ENCODE measurements at regions not wholly inside any gene's neighbourhood (a gene's known extent, or its start where the extent isn't known, plus 50 kb on each side); places are given as distances from the start of the nearest gene placed in this dataset.
"Not testable (repeated sequence)": the region's sequence is repeated elsewhere in the genome, so short reads cannot be mapped to it uniquely, and the experiment has no call there.

DNA sequence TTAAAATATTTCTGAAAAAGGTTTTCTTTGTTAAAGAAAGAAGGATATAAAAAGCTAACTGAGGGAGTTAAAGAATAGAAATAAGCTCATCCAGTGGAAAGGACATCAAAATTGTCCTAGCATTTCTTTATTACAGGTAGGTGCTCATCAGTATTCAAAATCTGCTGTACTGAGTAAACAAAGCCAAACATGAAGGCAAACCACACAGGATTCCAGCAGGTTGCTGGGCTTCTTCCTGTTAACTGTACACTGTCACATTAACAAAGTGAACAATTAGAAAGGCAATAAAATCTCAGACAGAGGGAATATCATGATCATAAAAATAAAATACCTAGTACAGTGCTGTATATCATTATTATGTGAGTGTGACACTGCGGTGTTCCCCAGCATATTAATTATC is 1541.0 kb downstream of the SLITRK5 start:
- DNase-seq (no peak), ATAC-seq (no peak)
- no peak overlapping the region for H3K4me3 ChIP-seq
- TF ChIP-seq CTCF (IDR thresholded peaks at IDR 0.05) = no peak
- H3K4me1 ChIP-seq (ENCODE audit: low read depth) = no peaks in the 10 kb centered on the region
- no peaks in the 10 kb centered on the region for H3K36me3 ChIP-seq (ENCODE audit: low read depth)
- peaks cover 4% of the 10 kb centered on the region for H3K9me3 ChIP-seq
- intact Hi-C loops (cut with DNase I, micrococcal nuclease) = no loop called here

DNA sequence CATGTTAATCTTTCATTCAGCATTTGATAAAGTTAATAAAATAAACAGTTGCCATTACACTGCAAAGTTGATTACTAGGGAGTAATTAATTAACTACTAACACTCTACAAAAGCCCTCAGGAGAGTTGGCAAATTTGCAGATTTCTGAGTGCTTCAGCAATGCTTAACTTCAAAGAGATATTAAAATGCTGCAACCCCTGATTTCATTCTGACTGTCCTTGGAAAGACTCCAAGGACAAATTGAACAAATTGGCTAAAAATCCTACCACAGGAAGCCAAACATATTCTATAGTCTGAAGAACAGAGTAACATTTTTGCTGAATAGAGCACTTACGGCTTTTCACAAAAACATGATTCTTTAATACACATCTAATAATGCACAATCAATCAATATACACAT is 1543.0 kb downstream of the SLITRK5 start:
- no peak for ATAC-seq
- DNase-seq = no peak
- intact Hi-C loops (cut with DNase I, micrococcal nuclease) = no loop called here
- H3K9me3 ChIP-seq = peaks cover 4% of the 10 kb centered on the region
- H3K36me3 ChIP-seq (ENCODE audit: low read depth) = no peaks in the 10 kb centered on the region
- no peaks in the 10 kb centered on the region for H3K4me1 ChIP-seq (ENCODE audit: low read depth)
- H3K4me3 ChIP-seq = no peak overlapping the region
- no peak for TF ChIP-seq CTCF (IDR thresholded peaks at IDR 0.05)

DNA sequence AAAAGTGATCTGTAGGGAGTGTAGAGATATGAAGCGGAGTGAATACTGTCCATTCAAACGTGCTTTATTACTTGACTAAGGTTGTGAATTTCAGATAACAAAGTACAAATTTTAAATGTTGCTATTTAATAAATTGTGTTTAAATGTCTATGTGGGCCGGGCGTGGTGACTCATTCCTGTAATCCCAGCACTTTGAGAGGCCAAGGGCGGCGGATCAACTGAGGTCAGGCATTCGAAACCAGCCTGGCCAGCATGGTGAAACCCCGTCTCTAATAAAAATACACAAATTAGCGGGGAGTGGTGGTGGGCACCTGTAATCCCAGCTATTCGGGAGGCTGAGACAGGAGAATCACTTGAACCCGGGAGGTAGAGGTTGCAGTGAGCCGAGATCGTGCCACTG is 1544.1 kb downstream of the SLITRK5 start:
- intact Hi-C loops (cut with DNase I, micrococcal nuclease); H3K4me3 ChIP-seq: not testable (repeated sequence)

GRCh38 chr13:89217813-89218212 is 1546.6 kb downstream of the SLITRK5 start:
- ATAC-seq (no peak), DNase-seq (no peak)
- TF ChIP-seq CTCF (IDR thresholded peaks at IDR 0.05) = no peak
- no peak overlapping the region for H3K4me3 ChIP-seq
- intact Hi-C loops (cut with DNase I, micrococcal nuclease) = no loop called here
- no peaks in the 10 kb centered on the region for H3K4me1 ChIP-seq (ENCODE audit: low read depth)
- H3K36me3 ChIP-seq (ENCODE audit: low read depth) = no peaks in the 10 kb centered on the region
- H3K9me3 ChIP-seq = peaks cover 28% of the 10 kb centered on the region

More for the DNA sequence above, 1544.1 kb downstream of the SLITRK5 start:
- DNase-seq; H3K36me3 ChIP-seq (ENCODE audit: low read depth); H3K9me3 ChIP-seq; H3K4me1 ChIP-seq (ENCODE audit: low read depth); ATAC-seq: not testable (repeated sequence)

GRCh38 chr13:89221557-89222158 is 1550.5 kb downstream of the SLITRK5 start:
- Histone ChIP-seq H3K4me3 (no peak overlapping the region), H3K36me3 (ENCODE audit: low read depth) (no peaks in the 10 kb centered on the region), H3K9me3 (peaks cover 23% of the 10 kb centered on the region), H3K4me1 (ENCODE audit: low read depth) (no peaks in the 10 kb centered on the region)
- DNase-seq (no peak), ATAC-seq (no peak)
- no peak for TF ChIP-seq CTCF (IDR thresholded peaks at IDR 0.05)
- intact Hi-C loops (cut with DNase I, micrococcal nuclease) = no loop called here

GRCh38 chr13:89227356-89227755 is 1556.2 kb downstream of the SLITRK5 start:
- Histone ChIP-seq H3K36me3 (ENCODE audit: low read depth) (no peaks in the 10 kb centered on the region), H3K4me1 (ENCODE audit: low read depth) (no peaks in the 10 kb centered on the region), H3K4me3 (no peak overlapping the region), H3K9me3 (peaks cover 9% of the 10 kb centered on the region)
- no peak for TF ChIP-seq CTCF (IDR thresholded peaks at IDR 0.05)
- ATAC-seq (no peak), DNase-seq (no peak)
- intact Hi-C loops (cut with DNase I, micrococcal nuclease) = no loop called here
